ENCODE measurements at regions not wholly inside any gene's neighbourhood (a gene's known extent, or its start where the extent isn't known, plus 50 kb on each side); places are given as distances from the start of the nearest gene placed in this dataset.

GRCh38 chr4:170399581-170400293, 310.0 kb upstream of the AADAT start:
- peaks cover 16% of the 10 kb centered on the region for H3K9me3 Mint-ChIP-seq (ENCODE audit: low read depth)

DNA sequence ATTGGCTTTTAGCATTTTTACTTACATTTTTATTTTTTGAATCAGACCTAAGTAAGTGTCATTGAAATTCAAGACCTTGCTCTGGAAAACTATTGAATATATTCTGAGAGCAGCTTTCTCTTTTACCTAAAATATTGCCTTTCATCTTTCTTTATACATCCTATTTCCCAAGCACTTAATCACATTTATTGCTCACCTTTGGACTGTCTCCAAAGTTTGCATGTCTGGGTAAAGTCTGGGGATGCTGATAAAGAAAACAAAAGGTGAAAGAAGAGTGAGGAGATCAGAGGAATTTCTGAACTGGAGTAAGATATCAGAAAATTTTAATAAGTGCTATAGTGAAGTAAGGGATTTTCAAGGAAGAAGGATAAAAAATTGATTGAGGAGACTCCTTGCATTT, 308.5 kb upstream of the AADAT start:
- Mint-ChIP-seq H3K9me3 (ENCODE audit: low read depth) (peaks cover 10% of the 10 kb centered on the region), H3K27ac (no peak overlapping the region), H3K36me3 (ENCODE audit: insufficient read depth) (no peaks in the 10 kb centered on the region), H3K4me3 (ENCODE audit: low read depth) (no peak overlapping the region), H3K27me3 (no peaks in the 10 kb centered on the region), H3K4me1 (ENCODE audit: low read depth) (peaks cover 2% of the 10 kb centered on the region)
- no peak for DNase-seq (ENCODE audit: low spot score, unreplicated experiment)
- TF ChIP-seq, protein P1, sequence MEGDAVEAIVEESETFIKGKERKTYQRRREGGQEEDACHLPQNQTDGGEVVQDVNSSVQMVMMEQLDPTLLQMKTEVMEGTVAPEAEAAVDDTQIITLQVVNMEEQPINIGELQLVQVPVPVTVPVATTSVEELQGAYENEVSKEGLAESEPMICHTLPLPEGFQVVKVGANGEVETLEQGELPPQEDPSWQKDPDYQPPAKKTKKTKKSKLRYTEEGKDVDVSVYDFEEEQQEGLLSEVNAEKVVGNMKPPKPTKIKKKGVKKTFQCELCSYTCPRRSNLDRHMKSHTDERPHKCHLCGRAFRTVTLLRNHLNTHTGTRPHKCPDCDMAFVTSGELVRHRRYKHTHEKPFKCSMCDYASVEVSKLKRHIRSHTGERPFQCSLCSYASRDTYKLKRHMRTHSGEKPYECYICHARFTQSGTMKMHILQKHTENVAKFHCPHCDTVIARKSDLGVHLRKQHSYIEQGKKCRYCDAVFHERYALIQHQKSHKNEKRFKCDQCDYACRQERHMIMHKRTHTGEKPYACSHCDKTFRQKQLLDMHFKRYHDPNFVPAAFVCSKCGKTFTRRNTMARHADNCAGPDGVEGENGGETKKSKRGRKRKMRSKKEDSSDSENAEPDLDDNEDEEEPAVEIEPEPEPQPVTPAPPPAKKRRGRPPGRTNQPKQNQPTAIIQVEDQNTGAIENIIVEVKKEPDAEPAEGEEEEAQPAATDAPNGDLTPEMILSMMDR (IDR thresholded peaks at IDR 0.05; ENCODE audit: unreplicated experiment), result no peak

More at GRCh38 chr4:170399581-170400293, 310.0 kb upstream of the AADAT start:
- H3K27ac Mint-ChIP-seq, result no peak overlapping the region
- H3K4me3 Mint-ChIP-seq (ENCODE audit: low read depth), result no peak overlapping the region
- no peak for DNase-seq (ENCODE audit: low spot score, unreplicated experiment)
- no peaks in the 10 kb centered on the region for H3K27me3 Mint-ChIP-seq
- peaks cover 2% of the 10 kb centered on the region for H3K4me1 Mint-ChIP-seq (ENCODE audit: low read depth)
- no peaks in the 10 kb centered on the region for H3K36me3 Mint-ChIP-seq (ENCODE audit: insufficient read depth)
- TF ChIP-seq, protein P1 (IDR thresholded peaks at IDR 0.05; ENCODE audit: unreplicated experiment), result no peak

GRCh38 chr4:170395773-170396172, 306.0 kb upstream of the AADAT start:
- peaks cover 2% of the 10 kb centered on the region for H3K4me1 Mint-ChIP-seq (ENCODE audit: low read depth)
- H3K27ac Mint-ChIP-seq, result no peak overlapping the region
- H3K27me3 Mint-ChIP-seq, result no peaks in the 10 kb centered on the region
- DNase-seq (ENCODE audit: low spot score, unreplicated experiment), result no peak
- no peak overlapping the region for H3K4me3 Mint-ChIP-seq (ENCODE audit: low read depth)
- H3K9me3 Mint-ChIP-seq (ENCODE audit: low read depth), result no peaks in the 10 kb centered on the region
- TF ChIP-seq, protein P1 (IDR thresholded peaks at IDR 0.05; ENCODE audit: unreplicated experiment), result no peak
- H3K36me3 Mint-ChIP-seq (ENCODE audit: insufficient read depth), result no peaks in the 10 kb centered on the region

DNA sequence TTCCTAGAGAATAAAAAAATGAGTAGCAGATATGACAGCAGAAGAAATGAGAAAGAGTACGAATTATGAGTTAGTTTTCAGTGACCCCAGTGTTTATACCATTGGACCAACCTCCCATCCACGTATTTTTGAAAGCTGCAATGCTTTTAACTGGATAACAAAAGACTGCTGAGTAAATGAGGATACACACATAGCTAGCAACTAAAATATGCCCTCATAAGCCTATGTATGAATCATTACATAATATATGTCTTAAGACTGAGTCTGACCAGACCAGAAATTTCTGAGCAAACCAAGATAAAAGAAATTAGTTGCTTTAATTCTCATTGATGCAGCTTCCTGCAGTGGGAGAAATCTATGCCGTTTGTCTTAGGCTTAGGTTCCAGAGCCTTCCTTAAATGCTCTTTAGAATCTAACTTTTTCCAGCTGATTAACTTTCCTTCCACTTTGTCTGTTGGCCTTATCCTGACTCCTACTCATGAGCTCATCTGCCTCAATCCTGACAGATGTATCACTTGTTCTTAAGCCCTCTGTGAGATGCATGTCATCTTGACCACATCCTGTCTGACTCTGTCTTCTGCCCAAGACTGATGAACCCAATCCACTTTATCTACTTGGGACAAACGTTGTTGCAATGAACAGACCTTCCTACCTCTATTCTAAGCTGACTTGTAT, 301.4 kb upstream of the AADAT start:
- Mint-ChIP-seq H3K9me3 (ENCODE audit: low read depth) (no peaks in the 10 kb centered on the region), H3K4me3 (ENCODE audit: low read depth) (no peak overlapping the region), H3K36me3 (ENCODE audit: insufficient read depth) (no peaks in the 10 kb centered on the region), H3K27me3 (no peaks in the 10 kb centered on the region), H3K27ac (no peak overlapping the region), H3K4me1 (ENCODE audit: low read depth) (no peaks in the 10 kb centered on the region)
- TF ChIP-seq, protein P1 (IDR thresholded peaks at IDR 0.05; ENCODE audit: unreplicated experiment), result no peak
- DNase-seq (ENCODE audit: low spot score, unreplicated experiment), result no peak

DNA sequence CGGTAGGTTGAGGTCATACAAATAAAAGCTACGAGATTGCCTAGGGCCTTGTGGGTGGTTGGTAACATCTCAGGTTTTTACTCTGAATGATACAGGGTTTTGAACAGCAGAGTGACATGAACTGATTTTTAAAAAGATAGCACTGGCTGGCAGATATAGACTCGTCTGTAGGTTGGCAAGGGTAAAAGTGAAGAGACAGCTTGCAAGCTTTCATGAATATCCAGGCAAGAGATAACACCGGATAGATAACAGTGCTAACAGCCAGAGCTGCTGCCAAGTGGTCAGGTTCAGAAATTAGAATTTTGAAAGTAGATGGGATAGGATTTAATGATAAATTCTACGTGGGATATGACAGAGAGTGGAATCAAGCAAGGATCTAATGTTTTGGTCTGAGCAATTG, 299.7 kb upstream of the AADAT start:
- DNase-seq (ENCODE audit: low spot score, unreplicated experiment), result no peak
- peaks cover 5% of the 10 kb centered on the region for H3K9me3 Mint-ChIP-seq (ENCODE audit: low read depth)
- H3K4me3 Mint-ChIP-seq (ENCODE audit: low read depth), result no peak overlapping the region
- H3K36me3 Mint-ChIP-seq (ENCODE audit: insufficient read depth), result no peaks in the 10 kb centered on the region
- TF ChIP-seq, protein P1 (IDR thresholded peaks at IDR 0.05; ENCODE audit: unreplicated experiment), result no peak
- no peaks in the 10 kb centered on the region for H3K27me3 Mint-ChIP-seq
- no peaks in the 10 kb centered on the region for H3K4me1 Mint-ChIP-seq (ENCODE audit: low read depth)
- no peak overlapping the region for H3K27ac Mint-ChIP-seq
